ENCODE measurements at regions not wholly inside any gene's neighbourhood (a gene's known extent, or its start where the extent isn't known, plus 50 kb on each side); places are given as distances from the start of the nearest gene placed in this dataset.

- no peaks in the 10 kb centered on the region for H3K79me1 ChIP-seq (replicated peaks; ENCODE audit: low read length, poor library complexity, severe bottlenecking)
- no peak for DNase-seq
- no peak overlapping the region for H2AK5ac ChIP-seq (ENCODE audit: low read length, severe bottlenecking)
- H3K4me1 ChIP-seq (ENCODE audit: control insufficient read depth, insufficient read depth, low read depth, low read length), result no peaks in the 10 kb centered on the region
- H2BK5ac ChIP-seq (ENCODE audit: low read depth, low read length, poor library complexity, severe bottlenecking), result no peak overlapping the region
- H3K4me2 ChIP-seq (ENCODE audit: low read length, poor library complexity, severe bottlenecking), result no peak overlapping the region
- no peak overlapping the region for H2AFZ ChIP-seq (ENCODE audit: low read depth, low read length)
- no peak overlapping the region for H3K18ac ChIP-seq (ENCODE audit: low read depth in 1 of 2, low read length in 2 of 2)
- H3K27ac ChIP-seq (ENCODE audit: low read length, poor library complexity, severe bottlenecking), result no peak overlapping the region
- no peak overlapping the region for H2BK120ac ChIP-seq (ENCODE audit: low read depth, low read length)
- no peak overlapping the region for H3K23ac ChIP-seq (ENCODE audit: low read length in 2 of 2)
- no peak overlapping the region for H3K4ac ChIP-seq (ENCODE audit: low read depth in 1 of 2, low read length in 2 of 2)
- 60% methylated on average over 5 of the region's 6 CpGs for WGBS
- no peak overlapping the region for H3K4me3 ChIP-seq (ENCODE audit: insufficient read depth in 1 of 2, low read depth in 1 of 2, low read length in 2 of 2)
- no peak overlapping the region for H3K14ac ChIP-seq (ENCODE audit: low read length in 2 of 2)
- H4K91ac ChIP-seq (ENCODE audit: low read length), result no peak overlapping the region
- no peak overlapping the region for H4K8ac ChIP-seq (ENCODE audit: low read length)
- H2BK15ac ChIP-seq (ENCODE audit: low read depth, poor library complexity, severe bottlenecking), result no peak overlapping the region
- peaks cover 0 to 17% of the 10 kb centered on the region in 2 experiments for H3K27me3 ChIP-seq (ENCODE audit: control insufficient read depth in 1 of 2, insufficient read depth in 1 of 2, low read length in 2 of 2)
- H3K36me3 ChIP-seq (ENCODE audit: control insufficient read depth in 1 of 2, insufficient read depth in 2 of 2, low read depth in 1 of 2, low read length in 2 of 2), result no peaks in the 10 kb centered on the region
- H2BK12ac ChIP-seq (ENCODE audit: low read length in 2 of 2), result no peak overlapping the region
- H3K9me3 ChIP-seq (ENCODE audit: control insufficient read depth, low read length), result no peaks in the 10 kb centered on the region
- no peak overlapping the region for H3K9ac ChIP-seq (ENCODE audit: low read length)
Measured at GRCh38 chr6:14317387-14317970, 199.9 kb downstream of the CD83 start.

DNA sequence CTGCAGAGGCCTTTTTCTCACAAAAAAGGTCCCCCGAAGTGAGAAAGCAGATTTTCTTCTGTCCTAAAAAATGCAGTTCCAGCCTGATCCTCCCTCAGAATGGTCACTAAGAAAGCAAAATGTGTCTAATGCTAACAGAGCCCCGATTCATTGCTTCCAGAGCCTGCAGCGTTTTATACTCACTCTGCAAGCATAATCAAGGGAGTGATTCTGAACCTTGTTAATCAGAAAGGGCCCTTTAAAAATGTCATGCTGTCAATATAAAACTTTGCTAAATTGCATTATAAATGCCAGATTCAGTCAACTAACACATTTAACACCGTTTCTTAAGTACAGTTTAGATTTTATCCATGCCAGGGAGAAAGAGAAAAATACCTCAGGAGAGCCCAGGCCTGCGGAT lies 202.8 kb downstream of the CD83 start:
- H3K4me2 ChIP-seq (ENCODE audit: low read length, poor library complexity, severe bottlenecking), result no peak overlapping the region
- H3K27ac ChIP-seq (ENCODE audit: low read length, poor library complexity, severe bottlenecking), result no peak overlapping the region
- no peaks in the 10 kb centered on the region for H3K79me1 ChIP-seq (replicated peaks; ENCODE audit: low read length, poor library complexity, severe bottlenecking)
- H3K23ac ChIP-seq (ENCODE audit: low read length in 2 of 2), result no peak overlapping the region
- WGBS, result 79% methylated on average over 5 of the region's 5 CpGs
- no peak overlapping the region for H4K8ac ChIP-seq (ENCODE audit: low read length)
- H3K18ac ChIP-seq (ENCODE audit: low read depth in 1 of 2, low read length in 2 of 2), result no peak overlapping the region
- H3K4me1 ChIP-seq (ENCODE audit: control insufficient read depth, insufficient read depth, low read depth, low read length), result peaks cover 1% of the 10 kb centered on the region
- peaks cover 0 to 24% of the 10 kb centered on the region in 2 experiments for H3K27me3 ChIP-seq (ENCODE audit: control insufficient read depth in 1 of 2, insufficient read depth in 1 of 2, low read length in 2 of 2)
- no peak overlapping the region for H4K91ac ChIP-seq (ENCODE audit: low read length)
- H2BK120ac ChIP-seq (ENCODE audit: low read depth, low read length), result no peak overlapping the region
- H3K4ac ChIP-seq (ENCODE audit: low read depth in 1 of 2, low read length in 2 of 2), result no peak overlapping the region
- no peak overlapping the region for H2AK5ac ChIP-seq (ENCODE audit: low read length, severe bottlenecking)
- H3K36me3 ChIP-seq (ENCODE audit: control insufficient read depth in 1 of 2, insufficient read depth in 2 of 2, low read depth in 1 of 2, low read length in 2 of 2), result no peaks in the 10 kb centered on the region
- no peak overlapping the region for H2BK15ac ChIP-seq (ENCODE audit: low read depth, poor library complexity, severe bottlenecking)
- H3K9me3 ChIP-seq (ENCODE audit: control insufficient read depth, low read length), result no peaks in the 10 kb centered on the region
- H3K9ac ChIP-seq (ENCODE audit: low read length), result no peak overlapping the region
- no peak overlapping the region for H2BK5ac ChIP-seq (ENCODE audit: low read depth, low read length, poor library complexity, severe bottlenecking)
- H2BK12ac ChIP-seq (ENCODE audit: low read length in 2 of 2), result no peak overlapping the region
- H2AFZ ChIP-seq (ENCODE audit: low read depth, low read length), result no peak overlapping the region
- no peak for DNase-seq
- H3K4me3 ChIP-seq (ENCODE audit: insufficient read depth in 1 of 2, low read depth in 1 of 2, low read length in 2 of 2), result no peak overlapping the region
- H3K14ac ChIP-seq (ENCODE audit: low read length in 2 of 2), result no peak overlapping the region

- Histone ChIP-seq H3K14ac (ENCODE audit: low read length in 2 of 2) (no peak overlapping the region), H3K9me3 (ENCODE audit: control insufficient read depth, low read length) (no peaks in the 10 kb centered on the region), H2BK12ac (ENCODE audit: low read length in 2 of 2) (no peak overlapping the region), H3K4me1 (ENCODE audit: control insufficient read depth, insufficient read depth, low read depth, low read length) (peaks cover 1% of the 10 kb centered on the region), H3K23ac (ENCODE audit: low read length in 2 of 2) (no peak overlapping the region), H3K79me1 (replicated peaks; ENCODE audit: low read length, poor library complexity, severe bottlenecking) (no peaks in the 10 kb centered on the region), H3K9ac (ENCODE audit: low read length) (no peak overlapping the region), H3K4ac (ENCODE audit: low read depth in 1 of 2, low read length in 2 of 2) (no peak overlapping the region), H3K4me2 (ENCODE audit: low read length, poor library complexity, severe bottlenecking) (no peak overlapping the region), H4K91ac (ENCODE audit: low read length) (no peak overlapping the region), H3K18ac (ENCODE audit: low read depth in 1 of 2, low read length in 2 of 2) (no peak overlapping the region), H3K4me3 (ENCODE audit: insufficient read depth in 1 of 2, low read depth in 1 of 2, low read length in 2 of 2) (no peak overlapping the region), H3K27ac (ENCODE audit: low read length, poor library complexity, severe bottlenecking) (no peak overlapping the region), H2AK5ac (ENCODE audit: low read length, severe bottlenecking) (no peak overlapping the region), H2AFZ (ENCODE audit: low read depth, low read length) (no peak overlapping the region), H2BK15ac (ENCODE audit: low read depth, poor library complexity, severe bottlenecking) (no peak overlapping the region), H2BK5ac (ENCODE audit: low read depth, low read length, poor library complexity, severe bottlenecking) (no peak overlapping the region), H3K36me3 (ENCODE audit: control insufficient read depth in 1 of 2, insufficient read depth in 2 of 2, low read depth in 1 of 2, low read length in 2 of 2) (no peaks in the 10 kb centered on the region), H2BK120ac (ENCODE audit: low read depth, low read length) (no peak overlapping the region), H3K27me3 (ENCODE audit: control insufficient read depth in 1 of 2, insufficient read depth in 1 of 2, low read length in 2 of 2) (peaks cover 0 to 24% of the 10 kb centered on the region in 2 experiments), H4K8ac (ENCODE audit: low read length) (no peak overlapping the region)
- DNase-seq, result peak; percentile 7
- WGBS, result 88% methylated on average over 10 of the region's 10 CpGs
Measured at GRCh38 chr6:14321992-14322772, 204.6 kb downstream of the CD83 start.

- DNase-seq, result no peak
- Histone ChIP-seq H3K9ac (ENCODE audit: low read length) (no peak overlapping the region), H3K4me2 (ENCODE audit: low read length, poor library complexity, severe bottlenecking) (no peak overlapping the region), H2BK12ac (ENCODE audit: low read length in 2 of 2) (no peak overlapping the region), H2AFZ (ENCODE audit: low read depth, low read length) (no peak overlapping the region), H3K79me1 (replicated peaks; ENCODE audit: low read length, poor library complexity, severe bottlenecking) (no peaks in the 10 kb centered on the region), H3K36me3 (ENCODE audit: control insufficient read depth in 1 of 2, insufficient read depth in 2 of 2, low read depth in 1 of 2, low read length in 2 of 2) (no peaks in the 10 kb centered on the region), H3K4me3 (ENCODE audit: insufficient read depth in 1 of 2, low read depth in 1 of 2, low read length in 2 of 2) (no peak overlapping the region), H4K91ac (ENCODE audit: low read length) (no peak overlapping the region), H3K4me1 (ENCODE audit: control insufficient read depth, insufficient read depth, low read depth, low read length) (peaks cover 1% of the 10 kb centered on the region), H3K14ac (ENCODE audit: low read length in 2 of 2) (no peak overlapping the region), H3K18ac (ENCODE audit: low read depth in 1 of 2, low read length in 2 of 2) (no peak overlapping the region), H2BK15ac (ENCODE audit: low read depth, poor library complexity, severe bottlenecking) (no peak overlapping the region), H2AK5ac (ENCODE audit: low read length, severe bottlenecking) (no peak overlapping the region), H3K27me3 (ENCODE audit: control insufficient read depth in 1 of 2, insufficient read depth in 1 of 2, low read length in 2 of 2) (peaks cover 0 to 24% of the 10 kb centered on the region in 2 experiments), H2BK120ac (ENCODE audit: low read depth, low read length) (no peak overlapping the region), H4K8ac (ENCODE audit: low read length) (no peak overlapping the region), H3K4ac (ENCODE audit: low read depth in 1 of 2, low read length in 2 of 2) (no peak overlapping the region), H3K23ac (ENCODE audit: low read length in 2 of 2) (no peak overlapping the region), H3K27ac (ENCODE audit: low read length, poor library complexity, severe bottlenecking) (no peak overlapping the region), H3K9me3 (ENCODE audit: control insufficient read depth, low read length) (no peaks in the 10 kb centered on the region), H2BK5ac (ENCODE audit: low read depth, low read length, poor library complexity, severe bottlenecking) (no peak overlapping the region)
- WGBS, result 86% methylated on average over 1 of the region's 3 CpGs
Measured at GRCh38 chr6:14322841-14323240, 205.3 kb downstream of the CD83 start.

Measured in mesenchymal stem cell (in vitro differentiated cells and primary cell).